HepG2 (cell line): ENCODE measurements at regions not wholly inside any gene's neighbourhood (a gene's known extent, or its start where the extent isn't known, plus 50 kb on each side); places are given as distances from the start of the nearest gene placed in this dataset.

Source experiments
- CAMTA2 ChIP-seq: sonication (generic); formaldehyde crosslinking; IDR thresholded peaks from 2 replicates; pipeline ENCODE4 v1.4.0; 2020; ENCODE audit warnings: mild to moderate bottlenecking, missing genetic modification reagents, borderline replicate concordance
- MTA3 ChIP-seq: sonication (generic); formaldehyde crosslinking; IDR thresholded peaks from 2 replicates; pipeline ENCODE4 v1.4.0; 2020; ENCODE audit warnings: missing genetic modification reagents
- ZNF10 ChIP-seq: sonication (generic); formaldehyde crosslinking; IDR thresholded peaks from 2 replicates; pipeline ENCODE4 v1.4.0; 2020; ENCODE audit warnings: mild to moderate bottlenecking, low read depth, missing genetic modification reagents, borderline replicate concordance
- ZNF281 ChIP-seq: sonication (generic); formaldehyde crosslinking; IDR thresholded peaks from 2 replicates; pipeline ENCODE4 v1.4.0; 2020; ENCODE audit warnings: missing genetic modification reagents, borderline replicate concordance
- ZNF543 ChIP-seq: sonication (generic); formaldehyde crosslinking; IDR thresholded peaks from 2 replicates; pipeline ENCODE4 v1.4.0; 2020; ENCODE audit warnings: mild to moderate bottlenecking, missing genetic modification reagents
- ZNF574 ChIP-seq: sonication (generic); formaldehyde crosslinking; IDR thresholded peaks from 2 replicates; pipeline ENCODE4 v1.4.0; 2020; ENCODE audit warnings: missing genetic modification reagents
- ZZZ3 ChIP-seq: sonication (generic); formaldehyde crosslinking; IDR thresholded peaks from 2 replicates; pipeline ENCODE4 v1.4.0; 2020; ENCODE audit warnings: missing genetic modification reagents, mild to moderate bottlenecking, borderline replicate concordance

- no peak for TF ChIP-seq ZNF574 (CRISPR knock-in tag)
- TF ChIP-seq ZNF281 (CRISPR knock-in tag): no peak
- TF ChIP-seq ZNF543 (CRISPR knock-in tag): no peak
- TF ChIP-seq ZZZ3 (CRISPR knock-in tag): no peak
- TF ChIP-seq MTA3 (CRISPR knock-in tag): no peak
- no peak for TF ChIP-seq ZNF10 (CRISPR knock-in tag)
- no peak for TF ChIP-seq CAMTA2 (CRISPR knock-in tag)
These were observed 254.8 kb downstream of the CDC5L start (continued) for GRCh38 chr6:44642349-44642748.
